ENCODE measurements at regions not wholly inside any gene's neighbourhood (a gene's known extent, or its start where the extent isn't known, plus 50 kb on each side); places are given as distances from the start of the nearest gene placed in this dataset.

DNA sequence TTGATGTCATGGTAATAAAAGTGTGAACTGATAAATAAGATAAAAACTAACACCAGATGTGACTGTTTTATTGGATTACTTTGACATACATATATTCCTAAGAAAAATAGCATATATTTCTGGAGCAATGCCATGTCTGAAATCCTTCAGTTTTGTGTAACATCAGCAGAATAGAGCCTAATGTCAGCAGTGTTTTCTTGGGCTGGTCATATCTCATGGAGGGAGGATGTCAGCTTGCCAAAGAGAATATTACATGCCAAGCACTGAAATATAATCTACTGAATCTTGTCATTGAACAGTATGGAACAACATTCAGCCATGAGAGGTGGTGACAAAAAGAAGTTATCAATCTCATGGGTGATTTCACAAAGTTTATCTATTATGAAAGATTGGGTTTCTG lies 220.3 kb downstream of the KLHL28 start:
- no peak overlapping the region for H3K4me3 Mint-ChIP-seq (ENCODE audit: unreplicated experiment)
- no peaks in the 10 kb centered on the region for H3K4me1 Mint-ChIP-seq (ENCODE audit: low read depth, unreplicated experiment)

GRCh38 chr14:44736326-44736725 lies 225.4 kb downstream of the KLHL28 start:
- no peak overlapping the region for H3K4me3 ChIP-seq (ENCODE audit: low read depth, low read length)
- H3K27me3 ChIP-seq (replicated peaks; ENCODE audit: control insufficient read depth, insufficient read depth, low read length) = no peaks in the 10 kb centered on the region
- H3K4me1 ChIP-seq = no peaks in the 10 kb centered on the region
- H3K9me3 ChIP-seq = no peaks in the 10 kb centered on the region
- no peaks in the 10 kb centered on the region for H3K9me3 Mint-ChIP-seq (ENCODE audit: unreplicated experiment)
- CTCF ChIA-PET = interaction anchor here (0.6 kb wide), 1 partner anchor 26 kb away, joined by 5 read pairs; no protein-coding TSS in a partner anchor
- intact Hi-C loops (cut with micrococcal nuclease; ENCODE audit: unreplicated experiment) = no loop called here
- no peak overlapping the region for H3K27ac Mint-ChIP-seq (ENCODE audit: unreplicated experiment)
- no peaks in the 10 kb centered on the region for H3K4me1 Mint-ChIP-seq (ENCODE audit: low read depth, unreplicated experiment)
- TF ChIP-seq, protein P1, sequence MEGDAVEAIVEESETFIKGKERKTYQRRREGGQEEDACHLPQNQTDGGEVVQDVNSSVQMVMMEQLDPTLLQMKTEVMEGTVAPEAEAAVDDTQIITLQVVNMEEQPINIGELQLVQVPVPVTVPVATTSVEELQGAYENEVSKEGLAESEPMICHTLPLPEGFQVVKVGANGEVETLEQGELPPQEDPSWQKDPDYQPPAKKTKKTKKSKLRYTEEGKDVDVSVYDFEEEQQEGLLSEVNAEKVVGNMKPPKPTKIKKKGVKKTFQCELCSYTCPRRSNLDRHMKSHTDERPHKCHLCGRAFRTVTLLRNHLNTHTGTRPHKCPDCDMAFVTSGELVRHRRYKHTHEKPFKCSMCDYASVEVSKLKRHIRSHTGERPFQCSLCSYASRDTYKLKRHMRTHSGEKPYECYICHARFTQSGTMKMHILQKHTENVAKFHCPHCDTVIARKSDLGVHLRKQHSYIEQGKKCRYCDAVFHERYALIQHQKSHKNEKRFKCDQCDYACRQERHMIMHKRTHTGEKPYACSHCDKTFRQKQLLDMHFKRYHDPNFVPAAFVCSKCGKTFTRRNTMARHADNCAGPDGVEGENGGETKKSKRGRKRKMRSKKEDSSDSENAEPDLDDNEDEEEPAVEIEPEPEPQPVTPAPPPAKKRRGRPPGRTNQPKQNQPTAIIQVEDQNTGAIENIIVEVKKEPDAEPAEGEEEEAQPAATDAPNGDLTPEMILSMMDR (IDR thresholded peaks at IDR 0.05; ENCODE audit: insufficient read depth in 1 of 2, low read depth in 1 of 2, low read length in 1 of 2, severe bottlenecking in 1 of 2, unreplicated experiment in 1 of 2) = no peak
- DNase-seq = no peak
- no peaks in the 10 kb centered on the region for H3K36me3 ChIP-seq (ENCODE audit: control insufficient read depth, insufficient read depth, low read length)
- BruUV-seq (replicated peaks) = no TSS peak
- H3K27me3 Mint-ChIP-seq (ENCODE audit: insufficient read depth, unreplicated experiment) = peaks cover 4% of the 10 kb centered on the region
- no peaks in the 10 kb centered on the region for H3K36me3 Mint-ChIP-seq (ENCODE audit: insufficient read depth, unreplicated experiment)
- POLR2A ChIA-PET = no interaction called here
- H3K4me3 Mint-ChIP-seq (ENCODE audit: unreplicated experiment) = no peak overlapping the region

More for the DNA sequence above, 220.3 kb downstream of the KLHL28 start:
- Mint-ChIP-seq H3K9me3 (ENCODE audit: unreplicated experiment) (no peaks in the 10 kb centered on the region), H3K36me3 (ENCODE audit: insufficient read depth, unreplicated experiment) (no peaks in the 10 kb centered on the region), H3K27ac (ENCODE audit: unreplicated experiment) (no peak overlapping the region), H3K27me3 (ENCODE audit: insufficient read depth, unreplicated experiment) (peaks cover 4% of the 10 kb centered on the region)
- intact Hi-C loops (cut with micrococcal nuclease; ENCODE audit: unreplicated experiment) = no loop called here
- no peak for DNase-seq
- TF ChIP-seq, protein P1 (IDR thresholded peaks at IDR 0.05; ENCODE audit: insufficient read depth in 1 of 2, low read depth in 1 of 2, low read length in 1 of 2, severe bottlenecking in 1 of 2, unreplicated experiment in 1 of 2) = no peak
- BruUV-seq (replicated peaks) = no TSS peak
- H3K36me3 ChIP-seq (ENCODE audit: control insufficient read depth, insufficient read depth, low read length) = no peaks in the 10 kb centered on the region
- H3K4me3 ChIP-seq (ENCODE audit: low read depth, low read length) = no peak overlapping the region
- ChIA-PET CTCF (no interaction called here), POLR2A (no interaction called here)
- H3K9me3 ChIP-seq = no peaks in the 10 kb centered on the region
- H3K27me3 ChIP-seq (replicated peaks; ENCODE audit: control insufficient read depth, insufficient read depth, low read length) = no peaks in the 10 kb centered on the region
- no peaks in the 10 kb centered on the region for H3K4me1 ChIP-seq

DNA sequence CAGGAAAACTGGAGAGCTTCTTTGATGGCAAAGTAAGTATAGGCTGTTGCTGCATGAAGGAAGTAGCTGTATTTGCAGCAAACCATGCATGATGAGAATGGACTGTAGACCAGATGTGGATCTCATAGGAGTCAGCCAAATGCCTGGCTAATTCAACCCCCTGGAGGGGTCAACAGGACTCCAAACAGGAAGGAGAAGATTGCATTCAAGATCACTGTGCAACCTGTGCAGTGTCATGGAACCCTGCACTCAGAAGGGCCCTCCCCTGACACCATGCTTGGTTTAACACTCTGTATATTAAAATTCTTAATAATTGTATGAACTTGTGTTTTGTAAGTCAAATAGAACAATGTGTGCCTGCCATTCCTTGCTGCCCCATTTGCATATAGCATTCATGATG lies 225.1 kb upstream of the FSCB start:
- ChIA-PET POLR2A (no interaction called here), CTCF (no interaction called here)
- intact Hi-C loops (cut with micrococcal nuclease; ENCODE audit: unreplicated experiment) = no loop called here
- H3K36me3 ChIP-seq (ENCODE audit: control insufficient read depth, insufficient read depth, low read length) = no peaks in the 10 kb centered on the region
- H3K27ac Mint-ChIP-seq (ENCODE audit: unreplicated experiment) = no peak overlapping the region
- no peaks in the 10 kb centered on the region for H3K9me3 ChIP-seq
- no peaks in the 10 kb centered on the region for H3K4me1 Mint-ChIP-seq (ENCODE audit: low read depth, unreplicated experiment)
- no peak overlapping the region for H3K4me3 Mint-ChIP-seq (ENCODE audit: unreplicated experiment)
- H3K36me3 Mint-ChIP-seq (ENCODE audit: insufficient read depth, unreplicated experiment) = no peaks in the 10 kb centered on the region
- no TSS peak for BruUV-seq (replicated peaks)
- no peaks in the 10 kb centered on the region for H3K4me1 ChIP-seq
- no peak for DNase-seq
- no peaks in the 10 kb centered on the region for H3K27me3 Mint-ChIP-seq (ENCODE audit: insufficient read depth, unreplicated experiment)
- TF ChIP-seq, protein P1 (IDR thresholded peaks at IDR 0.05; ENCODE audit: insufficient read depth in 1 of 2, low read depth in 1 of 2, low read length in 1 of 2, severe bottlenecking in 1 of 2, unreplicated experiment in 1 of 2) = no peak
- no peaks in the 10 kb centered on the region for H3K9me3 Mint-ChIP-seq (ENCODE audit: unreplicated experiment)
- no peak overlapping the region for H3K4me3 ChIP-seq (ENCODE audit: low read depth, low read length)
- H3K27me3 ChIP-seq (replicated peaks; ENCODE audit: control insufficient read depth, insufficient read depth, low read length) = no peaks in the 10 kb centered on the region
